Right lobe of liver (tissue), 4 donors: ENCODE measurements at regions not wholly inside any gene's neighbourhood (a gene's known extent, or its start where the extent isn't known, plus 50 kb on each side); places are given as distances from the start of the nearest gene placed in this dataset.

Source experiments
- POLR2A ChIP-seq: fragments of 450-650 bp; IDR thresholded peaks from one replicate; pipeline ENCODE4 v1.6.1; 2017; ENCODE audit warnings: antibody characterized with exemption, mild to moderate bottlenecking
- TF ChIP-seq, protein P1 (sequence below), 4 donors: fragments of 200-600 bp in 3 of 4; fragments of 450-650 bp in 1 of 4; IDR thresholded peaks; one replicate each; pipeline versions ENCODE4 v1.5.1 to v1.8.0; 2016 to 2022; ENCODE audit warnings: antibody characterized with exemption in 4 of 4, mild to moderate bottlenecking in 2 of 4
- donor health status: DM: no; HTN: no; CAD: no.
- donor health status: DM: no; HTN: no; CAD: no.
- donor health status: DM: no; HTN: yes; CAD: no.

DNA sequence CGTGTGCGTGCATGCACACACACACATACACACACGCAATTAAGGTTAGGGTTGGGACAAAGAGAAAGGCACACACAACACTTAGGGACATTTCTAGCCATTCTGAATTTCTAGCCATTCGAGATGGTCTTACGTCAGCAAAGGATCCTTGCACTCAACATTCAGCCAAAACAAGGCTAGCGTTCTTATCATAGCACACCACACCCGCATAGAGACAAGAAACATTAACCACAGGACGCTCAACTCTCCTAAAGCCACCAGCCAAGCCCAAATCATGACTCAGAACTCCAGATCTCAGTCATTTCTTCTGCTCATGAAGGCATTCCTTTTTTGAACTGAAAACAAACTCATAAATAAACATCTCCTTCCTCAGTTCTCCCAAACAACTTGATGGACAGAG is 106.8 kb downstream of the LMO4 start:
- TF ChIP-seq, protein P1, sequence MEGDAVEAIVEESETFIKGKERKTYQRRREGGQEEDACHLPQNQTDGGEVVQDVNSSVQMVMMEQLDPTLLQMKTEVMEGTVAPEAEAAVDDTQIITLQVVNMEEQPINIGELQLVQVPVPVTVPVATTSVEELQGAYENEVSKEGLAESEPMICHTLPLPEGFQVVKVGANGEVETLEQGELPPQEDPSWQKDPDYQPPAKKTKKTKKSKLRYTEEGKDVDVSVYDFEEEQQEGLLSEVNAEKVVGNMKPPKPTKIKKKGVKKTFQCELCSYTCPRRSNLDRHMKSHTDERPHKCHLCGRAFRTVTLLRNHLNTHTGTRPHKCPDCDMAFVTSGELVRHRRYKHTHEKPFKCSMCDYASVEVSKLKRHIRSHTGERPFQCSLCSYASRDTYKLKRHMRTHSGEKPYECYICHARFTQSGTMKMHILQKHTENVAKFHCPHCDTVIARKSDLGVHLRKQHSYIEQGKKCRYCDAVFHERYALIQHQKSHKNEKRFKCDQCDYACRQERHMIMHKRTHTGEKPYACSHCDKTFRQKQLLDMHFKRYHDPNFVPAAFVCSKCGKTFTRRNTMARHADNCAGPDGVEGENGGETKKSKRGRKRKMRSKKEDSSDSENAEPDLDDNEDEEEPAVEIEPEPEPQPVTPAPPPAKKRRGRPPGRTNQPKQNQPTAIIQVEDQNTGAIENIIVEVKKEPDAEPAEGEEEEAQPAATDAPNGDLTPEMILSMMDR (IDR thresholded peaks at IDR 0.05) = no peak
- no peak for TF ChIP-seq POLR2A
